Muscle layer of duodenum (tissue), 2 donors: ENCODE measurements at regions not wholly inside any gene's neighbourhood (a gene's known extent, or its start where the extent isn't known, plus 50 kb on each side); places are given as distances from the start of the nearest gene placed in this dataset.
A peak's percentile ranks its signal among the peaks of the same experiment; 100 is the strongest.
"Not testable (repeated sequence)": the region's sequence is repeated elsewhere in the genome, so short reads cannot be mapped to it uniquely, and the experiment has no call there.

Experiments used
- H3K27ac ChIP-seq: one replicate; pipeline ENCODE4 v1.7.0; 2013; ENCODE audit warnings: mild to moderate bottlenecking, low read length
- H3K27me3 ChIP-seq: one replicate; pipeline ENCODE4 v1.7.0; 2013; ENCODE audit warnings: low read depth, mild to moderate bottlenecking, control low read depth, low read length
- H3K36me3 ChIP-seq, 2 donors: one replicate each; pipeline ENCODE4 v1.7.0; 2013; ENCODE audit warnings: low read length in 2 of 2, control low read depth in 1 of 2, mild to moderate bottlenecking in 1 of 2; ENCODE audit not compliant: insufficient read depth in 2 of 2, control insufficient read depth in 1 of 2
- H3K4me1 ChIP-seq, 2 donors: one replicate each; pipeline ENCODE4 v1.7.0; 2013; ENCODE audit warnings: low read length in 2 of 2, mild to moderate bottlenecking in 2 of 2, control low read depth in 1 of 2, moderate library complexity in 1 of 2; ENCODE audit not compliant: insufficient read depth in 2 of 2, control insufficient read depth in 1 of 2
- H3K4me3 ChIP-seq, 2 donors: one replicate each; pipeline ENCODE4 v1.7.0; 2013; ENCODE audit warnings: low read length in 2 of 2, low read depth in 1 of 2, mild to moderate bottlenecking in 1 of 2
- H3K9me3 ChIP-seq, 2 donors: one replicate each; pipeline ENCODE4 v1.7.0; 2013; ENCODE audit warnings: low read length in 2 of 2, control low read depth in 1 of 2, mild to moderate bottlenecking in 1 of 2; ENCODE audit not compliant: control insufficient read depth in 1 of 2
- donor health status: healthy.

GRCh38 chr4:82271915-82272480 lies 101.8 kb downstream of the HNRNPD start:
- not testable (repeated sequence) for H3K27me3 ChIP-seq, H3K4me1 ChIP-seq, H3K9me3 ChIP-seq, H3K27ac ChIP-seq, H3K4me3 ChIP-seq, H3K36me3 ChIP-seq

- no peaks in the 10 kb centered on the region for H3K36me3 ChIP-seq
- no peak overlapping the region for H3K4me3 ChIP-seq
- H3K4me1 ChIP-seq: peaks cover 0 to 6% of the 10 kb centered on the region in 2 donors
- no peaks in the 10 kb centered on the region for H3K9me3 ChIP-seq
- H3K27ac ChIP-seq: no peak overlapping the region
- H3K27me3 ChIP-seq: no peaks in the 10 kb centered on the region
These were observed 105.0 kb downstream of the HNRNPD start for GRCh38 chr4:82268826-82269193.

- Histone ChIP-seq H3K4me1 (peaks cover 0 to 6% of the 10 kb centered on the region in 2 donors), H3K4me3 (peak overlapping the region in 1 of 2 donors; percentile 23), H3K36me3 (no peaks in the 10 kb centered on the region), H3K27me3 (no peaks in the 10 kb centered on the region), H3K9me3 (no peaks in the 10 kb centered on the region), H3K27ac (no peak overlapping the region)
These were observed 105.6 kb downstream of the HNRNPD start for GRCh38 chr4:82268050-82268825.

GRCh38 chr4:82267506-82267905 lies 106.3 kb downstream of the HNRNPD start:
- H3K4me3 ChIP-seq: no peak overlapping the region
- H3K9me3 ChIP-seq: no peaks in the 10 kb centered on the region
- H3K27ac ChIP-seq: no peak overlapping the region

GRCh38 chr4:82266345-82266744 lies 107.4 kb downstream of the HNRNPD start:
- Histone ChIP-seq H3K36me3 (no peaks in the 10 kb centered on the region), H3K27me3 (no peaks in the 10 kb centered on the region), H3K9me3 (no peaks in the 10 kb centered on the region), H3K27ac (no peak overlapping the region), H3K4me3 (no peak overlapping the region), H3K4me1 (peaks cover 0 to 6% of the 10 kb centered on the region in 2 donors)

More at GRCh38 chr4:82267506-82267905, 106.3 kb downstream of the HNRNPD start:
- H3K36me3 ChIP-seq: no peaks in the 10 kb centered on the region
- H3K27me3 ChIP-seq: no peaks in the 10 kb centered on the region
- H3K4me1 ChIP-seq: peaks cover 0 to 6% of the 10 kb centered on the region in 2 donors

- H3K27me3 ChIP-seq: no peaks in the 10 kb centered on the region
- no peak overlapping the region for H3K4me3 ChIP-seq
- no peaks in the 10 kb centered on the region for H3K9me3 ChIP-seq
- H3K27ac ChIP-seq: no peak overlapping the region
- no peaks in the 10 kb centered on the region for H3K4me1 ChIP-seq
- no peaks in the 10 kb centered on the region for H3K36me3 ChIP-seq
These were observed 112.7 kb downstream of the HNRNPD start for GRCh38 chr4:82261084-82261483.

GRCh38 chr4:82260632-82261031 lies 113.2 kb downstream of the HNRNPD start:
- Histone ChIP-seq H3K27ac (no peak overlapping the region), H3K4me3 (no peak overlapping the region), H3K36me3 (no peaks in the 10 kb centered on the region), H3K27me3 (no peaks in the 10 kb centered on the region), H3K9me3 (no peaks in the 10 kb centered on the region), H3K4me1 (no peaks in the 10 kb centered on the region)

- Histone ChIP-seq H3K9me3 (no peaks in the 10 kb centered on the region), H3K27me3 (no peaks in the 10 kb centered on the region), H3K4me3 (no peak overlapping the region), H3K36me3 (no peaks in the 10 kb centered on the region), H3K4me1 (no peaks in the 10 kb centered on the region), H3K27ac (no peak overlapping the region)
These were observed 117.1 kb downstream of the HNRNPD start for GRCh38 chr4:82256718-82257117.

- Histone ChIP-seq H3K27me3 (no peaks in the 10 kb centered on the region), H3K4me3 (no peak overlapping the region), H3K27ac (no peak overlapping the region), H3K4me1 (no peaks in the 10 kb centered on the region), H3K36me3 (no peaks in the 10 kb centered on the region), H3K9me3 (no peaks in the 10 kb centered on the region)
These were observed 118.1 kb downstream of the HNRNPD start for GRCh38 chr4:82255657-82256056.

GRCh38 chr4:82248903-82249632 lies 124.7 kb downstream of the HNRNPD start:
- no peaks in the 10 kb centered on the region for H3K9me3 ChIP-seq
- no peaks in the 10 kb centered on the region for H3K36me3 ChIP-seq
- no peaks in the 10 kb centered on the region for H3K27me3 ChIP-seq
- H3K4me3 ChIP-seq: no peak overlapping the region
- H3K27ac ChIP-seq: no peak overlapping the region
- H3K4me1 ChIP-seq: no peaks in the 10 kb centered on the region

- no peaks in the 10 kb centered on the region for H3K4me1 ChIP-seq
- no peaks in the 10 kb centered on the region for H3K36me3 ChIP-seq
- H3K4me3 ChIP-seq: no peak overlapping the region
- H3K27me3 ChIP-seq: no peaks in the 10 kb centered on the region
- no peak overlapping the region for H3K27ac ChIP-seq
- no peaks in the 10 kb centered on the region for H3K9me3 ChIP-seq
These were observed 126.2 kb downstream of the HNRNPD start for GRCh38 chr4:82247629-82248028.
